Liver (tissue), 8 donors: ENCODE measurements at regions not wholly inside any gene's neighbourhood (a gene's known extent, or its start where the extent isn't known, plus 50 kb on each side); places are given as distances from the start of the nearest gene placed in this dataset.

Source experiments
- DNase-seq: peaks from one replicate; pipeline ENCODE4 v3.0.0-alpha.2; 2017; ENCODE audit warnings: low spot score
- H3K27ac ChIP-seq, 2 donors: one replicate each; pipeline ENCODE4 v1.7.0; 2013; ENCODE audit warnings: inconsistent platforms in 2 of 2, low read length in 2 of 2, control low read depth in 1 of 2, low read depth in 1 of 2, mild to moderate bottlenecking in 1 of 2
- H3K27me3 ChIP-seq, 4 donors: one replicate each; pipeline versions ENCODE4 v1.6.1 to v1.7.0; 2013; ENCODE audit warnings: low read length in 3 of 4, inconsistent platforms in 1 of 4, mild to moderate bottlenecking in 1 of 4, moderate library complexity in 1 of 4; ENCODE audit not compliant: control insufficient read depth in 4 of 4, insufficient read depth in 4 of 4
- H3K36me3 ChIP-seq, 4 donors: one replicate each; pipeline versions ENCODE4 v1.6.1 to v1.7.0; 2013; ENCODE audit warnings: low read length in 3 of 4, mild to moderate bottlenecking in 3 of 4, low read depth in 1 of 4, moderate library complexity in 1 of 4; ENCODE audit not compliant: control insufficient read depth in 4 of 4, insufficient read depth in 3 of 4
- H3K4me1 ChIP-seq, 4 donors: one replicate each; pipeline versions ENCODE4 v1.6.1 to v1.7.0; 2013; ENCODE audit warnings: low read length in 3 of 4, mild to moderate bottlenecking in 3 of 4, moderate library complexity in 1 of 4; ENCODE audit not compliant: control insufficient read depth in 4 of 4, insufficient read depth in 4 of 4
- H3K4me3 ChIP-seq, 3 donors: one replicate each; pipeline versions ENCODE4 v1.6.1 to v1.7.0; 2013; ENCODE audit warnings: low read length in 3 of 3, control low read depth in 1 of 3, low read depth in 1 of 3, mild to moderate bottlenecking in 1 of 3
- H3K9ac ChIP-seq, 2 donors: one replicate each; pipeline ENCODE4 v1.7.0; 2013; ENCODE audit warnings: low read length in 2 of 2, mild to moderate bottlenecking in 2 of 2, moderate library complexity in 2 of 2, control low read depth in 1 of 2, low read depth in 1 of 2
- H3K9me3 ChIP-seq, 4 donors: one replicate each; pipeline versions ENCODE4 v1.6.1 to v1.7.0; 2013; ENCODE audit warnings: low read length in 3 of 4; ENCODE audit not compliant: control insufficient read depth in 4 of 4
- EGR1 ChIP-seq, 2 donors: IDR thresholded peaks; 2 replicates each; pipeline ENCODE4 v1.6.1; 2016 to 2018; ENCODE audit warnings: antibody characterized with exemption in 2 of 2, low read depth in 2 of 2
- FOXA1 ChIP-seq: IDR thresholded peaks from 2 replicates; pipeline ENCODE4 v1.6.1; 2016; ENCODE audit warnings: antibody characterized with exemption
- FOXA2 ChIP-seq: IDR thresholded peaks from 2 replicates; pipeline ENCODE4 v1.6.1; 2016; ENCODE audit warnings: antibody characterized with exemption
- GABPA ChIP-seq, 2 donors: IDR thresholded peaks in 1 of 2; conservative IDR thresholded peaks in 1 of 2; 2 replicates each; pipeline ENCODE4 v1.6.1; 2016; ENCODE audit warnings: antibody characterized with exemption in 2 of 2, mild to moderate bottlenecking in 1 of 2, moderate library complexity in 1 of 2
- HNF4A ChIP-seq, 2 donors: conservative IDR thresholded peaks; 2 replicates each; pipeline ENCODE4 v1.6.1; 2016; ENCODE audit warnings: antibody characterized with exemption in 2 of 2, mild to moderate bottlenecking in 2 of 2
- HNF4G ChIP-seq: IDR thresholded peaks from 2 replicates; pipeline ENCODE4 v1.6.1; 2016; ENCODE audit warnings: antibody characterized with exemption
- JUND ChIP-seq, 2 donors: IDR thresholded peaks; 2 replicates each; pipeline ENCODE4 v1.6.1; 2016; ENCODE audit warnings: antibody characterized with exemption in 2 of 2
- NR2F2 ChIP-seq: IDR thresholded peaks from 2 replicates; pipeline ENCODE4 v1.6.1; 2016; ENCODE audit warnings: antibody characterized with exemption
- RAD21 ChIP-seq, 2 donors: IDR thresholded peaks; 2 replicates each; pipeline ENCODE4 v1.6.1; 2016; ENCODE audit warnings: antibody characterized with exemption in 2 of 2, mild to moderate bottlenecking in 2 of 2
- RXRA ChIP-seq, 2 donors: IDR thresholded peaks; 2 replicates each; pipeline ENCODE4 v1.6.1; 2017 to 2018; ENCODE audit warnings: antibody characterized with exemption in 2 of 2, mild to moderate bottlenecking in 1 of 2
- SP1 ChIP-seq: IDR thresholded peaks from 2 replicates; pipeline ENCODE4 v1.6.1; 2018; ENCODE audit warnings: antibody characterized with exemption, mild to moderate bottlenecking
- TAF1 ChIP-seq: conservative IDR thresholded peaks from 2 replicates; pipeline ENCODE4 v1.6.1; 2016; ENCODE audit warnings: antibody characterized with exemption, mild to moderate bottlenecking
- YY1 ChIP-seq: IDR thresholded peaks from 2 replicates; pipeline ENCODE4 v1.6.1; 2016; ENCODE audit warnings: antibody characterized with exemption, mild to moderate bottlenecking
- WGBS: extraction: QIAGEN DNeasy Blood & Tissue Kit; methylation state at CpG from one replicate; pipeline ENCODE4 v1.1.7; 2013; 5-methylcytosine and 5-hydroxymethylcytosine counted together
- TF ChIP-seq, protein P1 (sequence below): fragments of 150-350 bp; IDR thresholded peaks from 2 replicates; pipeline ENCODE4 v1.5.1; 2017; ENCODE audit warnings: improper control_type of control experiment, low read depth, low read length; ENCODE audit not compliant: missing input control
- TF ChIP-seq, protein P2 (sequence below): IDR thresholded peaks from 2 replicates; pipeline ENCODE4 v1.6.1; 2016; ENCODE audit warnings: antibody characterized with exemption
- TF ChIP-seq, protein P3 (sequence below): IDR thresholded peaks from 2 replicates; pipeline ENCODE4 v1.6.1; 2016; ENCODE audit warnings: antibody characterized with exemption
- TF ChIP-seq, protein P4 (sequence below): IDR thresholded peaks from 2 replicates; pipeline ENCODE4 v1.6.1; 2016; ENCODE audit warnings: antibody characterized with exemption, mild to moderate bottlenecking
- donor health status: healthy.
- donor health status: healthy.
- donor health status: healthy.
- donor health status: healthy.
- donor health status: healthy.

DNA sequence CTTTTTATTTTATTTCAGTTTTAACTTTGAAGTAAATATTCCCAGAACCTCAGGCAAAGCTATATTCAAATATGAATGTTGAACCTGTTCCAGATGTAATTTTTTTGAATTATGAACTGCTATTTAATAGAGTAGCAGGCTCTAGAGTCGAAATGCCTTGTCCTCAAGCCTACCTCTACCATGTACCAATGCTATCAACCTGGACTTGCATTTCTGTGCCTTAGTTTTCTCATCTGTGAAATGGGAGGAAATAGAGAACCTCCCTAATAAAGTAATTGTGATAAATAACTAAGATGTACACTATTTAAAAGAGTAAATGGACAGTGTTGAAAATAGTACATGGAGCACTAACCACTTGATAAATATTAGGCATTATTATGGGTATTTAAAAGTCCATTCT lies 551.6 kb upstream of the JARID2 start:
- no peak overlapping the region for H3K9ac ChIP-seq
- no peaks in the 10 kb centered on the region for H3K27me3 ChIP-seq
- no peaks in the 10 kb centered on the region for H3K36me3 ChIP-seq
- no peak for DNase-seq
- no peak overlapping the region for H3K27ac ChIP-seq
- no peak overlapping the region for H3K4me3 ChIP-seq
- WGBS: 86% methylated on average over 1 of the region's 1 CpG
- TF ChIP-seq JUND (IDR thresholded peaks at IDR 0.05) (no peak), FOXA2 (no peak), EGR1 (IDR thresholded peaks at IDR 0.05; ENCODE audit: low read depth in 2 of 2) (no peak), FOXA1 (no peak), RAD21 (IDR thresholded peaks at IDR 0.05) (no peak), GABPA (IDR thresholded peaks at IDR 0.05 in 1 of 2, conservative IDR thresholded peaks at IDR 0.05 in 1 of 2) (no peak)
- TF ChIP-seq, protein P1, sequence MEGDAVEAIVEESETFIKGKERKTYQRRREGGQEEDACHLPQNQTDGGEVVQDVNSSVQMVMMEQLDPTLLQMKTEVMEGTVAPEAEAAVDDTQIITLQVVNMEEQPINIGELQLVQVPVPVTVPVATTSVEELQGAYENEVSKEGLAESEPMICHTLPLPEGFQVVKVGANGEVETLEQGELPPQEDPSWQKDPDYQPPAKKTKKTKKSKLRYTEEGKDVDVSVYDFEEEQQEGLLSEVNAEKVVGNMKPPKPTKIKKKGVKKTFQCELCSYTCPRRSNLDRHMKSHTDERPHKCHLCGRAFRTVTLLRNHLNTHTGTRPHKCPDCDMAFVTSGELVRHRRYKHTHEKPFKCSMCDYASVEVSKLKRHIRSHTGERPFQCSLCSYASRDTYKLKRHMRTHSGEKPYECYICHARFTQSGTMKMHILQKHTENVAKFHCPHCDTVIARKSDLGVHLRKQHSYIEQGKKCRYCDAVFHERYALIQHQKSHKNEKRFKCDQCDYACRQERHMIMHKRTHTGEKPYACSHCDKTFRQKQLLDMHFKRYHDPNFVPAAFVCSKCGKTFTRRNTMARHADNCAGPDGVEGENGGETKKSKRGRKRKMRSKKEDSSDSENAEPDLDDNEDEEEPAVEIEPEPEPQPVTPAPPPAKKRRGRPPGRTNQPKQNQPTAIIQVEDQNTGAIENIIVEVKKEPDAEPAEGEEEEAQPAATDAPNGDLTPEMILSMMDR: no peak
- no peaks in the 10 kb centered on the region for H3K9me3 ChIP-seq
- H3K4me1 ChIP-seq: no peaks in the 10 kb centered on the region

DNA sequence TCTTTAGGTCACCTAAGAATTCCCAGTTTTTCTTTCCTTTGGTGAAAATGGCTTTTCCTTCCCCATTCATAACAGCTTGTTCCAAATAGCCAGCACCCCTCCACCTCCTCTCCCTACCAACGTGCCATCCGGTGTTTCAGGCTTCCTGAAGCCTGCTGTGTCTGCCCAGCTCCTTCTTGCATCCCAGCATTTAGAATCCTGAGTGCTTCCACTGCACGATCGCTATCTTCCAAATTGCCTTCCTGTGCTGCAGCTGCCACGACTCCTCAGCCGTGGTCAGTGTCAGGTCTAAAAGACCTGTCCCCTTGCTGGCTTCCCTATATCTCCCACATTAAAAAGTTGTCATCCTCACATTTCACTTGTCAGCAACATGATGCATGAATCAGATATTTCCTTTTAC lies 550.3 kb upstream of the JARID2 start:
- Histone ChIP-seq H3K4me1 (no peaks in the 10 kb centered on the region), H3K4me3 (no peak overlapping the region), H3K27me3 (no peaks in the 10 kb centered on the region), H3K27ac (no peak overlapping the region), H3K9me3 (peaks cover 0 to 3% (median 2%) of the 10 kb centered on the region in 4 donors), H3K9ac (no peak overlapping the region), H3K36me3 (no peaks in the 10 kb centered on the region)
- TF ChIP-seq YY1 (no peak), SP1 (no peak), RAD21 (IDR thresholded peaks at IDR 0.05) (no peak)
- TF ChIP-seq, protein P2, sequence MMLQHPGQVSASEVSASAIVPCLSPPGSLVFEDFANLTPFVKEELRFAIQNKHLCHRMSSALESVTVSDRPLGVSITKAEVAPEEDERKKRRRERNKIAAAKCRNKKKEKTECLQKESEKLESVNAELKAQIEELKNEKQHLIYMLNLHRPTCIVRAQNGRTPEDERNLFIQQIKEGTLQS: no peak
- 76% methylated on average over 6 of the region's 6 CpGs for WGBS
- DNase-seq: no peak

DNA sequence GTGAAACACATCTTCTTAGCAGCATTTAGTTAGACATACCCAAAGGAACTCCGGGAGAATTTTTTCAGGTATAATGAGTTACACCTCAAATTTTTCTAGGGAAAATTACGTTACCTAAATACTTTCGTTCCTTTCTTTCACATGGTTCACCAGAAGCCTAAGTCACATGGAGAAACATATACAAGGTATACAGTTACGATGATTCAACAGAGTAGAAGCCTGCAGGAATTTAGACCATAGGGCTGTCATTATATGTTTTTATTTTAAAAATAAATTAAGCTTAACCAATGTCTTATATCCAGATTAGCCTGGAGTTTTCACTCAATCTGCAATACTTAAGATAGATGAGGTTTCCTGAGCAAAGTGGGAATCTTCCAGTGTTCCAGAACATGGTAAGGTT lies 549.5 kb upstream of the JARID2 start:
- DNase-seq: no peak
- WGBS: 95% methylated on average over 4 of the region's 4 CpGs
- Histone ChIP-seq H3K4me1 (no peaks in the 10 kb centered on the region), H3K27me3 (no peaks in the 10 kb centered on the region), H3K9ac (no peak overlapping the region), H3K4me3 (no peak overlapping the region), H3K27ac (no peak overlapping the region), H3K9me3 (peaks cover 0 to 3% (median 2%) of the 10 kb centered on the region in 4 donors), H3K36me3 (no peaks in the 10 kb centered on the region)
- TF ChIP-seq RAD21 (IDR thresholded peaks at IDR 0.05): no peak
- TF ChIP-seq FOXA1: no peak
- no peak for TF ChIP-seq JUND (IDR thresholded peaks at IDR 0.05)
- TF ChIP-seq GABPA (IDR thresholded peaks at IDR 0.05 in 1 of 2, conservative IDR thresholded peaks at IDR 0.05 in 1 of 2): no peak
- TF ChIP-seq RXRA (IDR thresholded peaks at IDR 0.05): no peak
- no peak for TF ChIP-seq NR2F2
- TF ChIP-seq, protein P2: no peak

DNA sequence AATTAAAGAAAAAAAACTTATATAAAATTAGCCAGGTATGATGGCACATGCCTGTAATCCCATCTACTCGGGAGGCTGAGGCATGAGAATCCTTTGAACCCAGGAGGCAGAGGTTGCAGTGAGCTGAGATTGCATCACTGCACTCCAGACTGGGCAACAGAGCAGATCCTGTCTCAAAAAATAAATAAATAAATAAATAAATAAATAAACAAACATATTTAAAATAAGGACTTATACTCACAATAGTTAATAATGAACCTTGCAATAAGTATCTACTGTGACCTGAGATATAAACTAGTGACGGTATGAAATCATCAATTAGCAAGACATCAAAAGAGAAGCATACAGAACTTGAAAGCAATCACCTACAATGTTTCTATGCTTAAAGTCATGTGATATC lies 548.4 kb upstream of the JARID2 start:
- no peaks in the 10 kb centered on the region for H3K4me1 ChIP-seq
- DNase-seq: no peak
- TF ChIP-seq YY1 (no peak), SP1 (no peak), RXRA (IDR thresholded peaks at IDR 0.05) (no peak), EGR1 (IDR thresholded peaks at IDR 0.05; ENCODE audit: low read depth in 2 of 2) (no peak), TAF1 (no peak), GABPA (IDR thresholded peaks at IDR 0.05 in 1 of 2, conservative IDR thresholded peaks at IDR 0.05 in 1 of 2) (no peak), JUND (IDR thresholded peaks at IDR 0.05) (no peak), HNF4G (no peak), FOXA2 (no peak), FOXA1 (no peak), HNF4A (conservative IDR thresholded peaks at IDR 0.05) (no peak), RAD21 (IDR thresholded peaks at IDR 0.05) (no peak)
- TF ChIP-seq, protein P2: no peak
- TF ChIP-seq, protein P3, sequence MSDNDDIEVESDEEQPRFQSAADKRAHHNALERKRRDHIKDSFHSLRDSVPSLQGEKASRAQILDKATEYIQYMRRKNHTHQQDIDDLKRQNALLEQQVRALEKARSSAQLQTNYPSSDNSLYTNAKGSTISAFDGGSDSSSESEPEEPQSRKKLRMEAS: no peak
- TF ChIP-seq, protein P4, sequence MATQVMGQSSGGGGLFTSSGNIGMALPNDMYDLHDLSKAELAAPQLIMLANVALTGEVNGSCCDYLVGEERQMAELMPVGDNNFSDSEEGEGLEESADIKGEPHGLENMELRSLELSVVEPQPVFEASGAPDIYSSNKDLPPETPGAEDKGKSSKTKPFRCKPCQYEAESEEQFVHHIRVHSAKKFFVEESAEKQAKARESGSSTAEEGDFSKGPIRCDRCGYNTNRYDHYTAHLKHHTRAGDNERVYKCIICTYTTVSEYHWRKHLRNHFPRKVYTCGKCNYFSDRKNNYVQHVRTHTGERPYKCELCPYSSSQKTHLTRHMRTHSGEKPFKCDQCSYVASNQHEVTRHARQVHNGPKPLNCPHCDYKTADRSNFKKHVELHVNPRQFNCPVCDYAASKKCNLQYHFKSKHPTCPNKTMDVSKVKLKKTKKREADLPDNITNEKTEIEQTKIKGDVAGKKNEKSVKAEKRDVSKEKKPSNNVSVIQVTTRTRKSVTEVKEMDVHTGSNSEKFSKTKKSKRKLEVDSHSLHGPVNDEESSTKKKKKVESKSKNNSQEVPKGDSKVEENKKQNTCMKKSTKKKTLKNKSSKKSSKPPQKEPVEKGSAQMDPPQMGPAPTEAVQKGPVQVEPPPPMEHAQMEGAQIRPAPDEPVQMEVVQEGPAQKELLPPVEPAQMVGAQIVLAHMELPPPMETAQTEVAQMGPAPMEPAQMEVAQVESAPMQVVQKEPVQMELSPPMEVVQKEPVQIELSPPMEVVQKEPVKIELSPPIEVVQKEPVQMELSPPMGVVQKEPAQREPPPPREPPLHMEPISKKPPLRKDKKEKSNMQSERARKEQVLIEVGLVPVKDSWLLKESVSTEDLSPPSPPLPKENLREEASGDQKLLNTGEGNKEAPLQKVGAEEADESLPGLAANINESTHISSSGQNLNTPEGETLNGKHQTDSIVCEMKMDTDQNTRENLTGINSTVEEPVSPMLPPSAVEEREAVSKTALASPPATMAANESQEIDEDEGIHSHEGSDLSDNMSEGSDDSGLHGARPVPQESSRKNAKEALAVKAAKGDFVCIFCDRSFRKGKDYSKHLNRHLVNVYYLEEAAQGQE: no peak
- peaks cover 0 to 3% (median 2%) of the 10 kb centered on the region in 4 donors for H3K9me3 ChIP-seq
- no peaks in the 10 kb centered on the region for H3K36me3 ChIP-seq
- 85% methylated on average over 2 of the region's 2 CpGs for WGBS
- no peak overlapping the region for H3K9ac ChIP-seq
- H3K27me3 ChIP-seq: no peaks in the 10 kb centered on the region
- H3K27ac ChIP-seq: no peak overlapping the region
- H3K4me3 ChIP-seq: no peak overlapping the region
